Heart right ventricle (tissue), 16 donors: ENCODE measurements at regions not wholly inside any gene's neighbourhood (a gene's known extent, or its start where the extent isn't known, plus 50 kb on each side); places are given as distances from the start of the nearest gene placed in this dataset.

Experiments
- ATAC-seq, 8 donors: fragments of 200-7000 bp; cut with Tn5 transposase; one replicate each; pipeline ENCODE4 v1.9.1; 2020; ENCODE audit warnings: mild to moderate bottlenecking in 8 of 8, moderate library complexity in 8 of 8, moderate number of reproducible peaks in 1 of 8
- DNase-seq, 2 donors: peaks; one replicate each; pipeline ENCODE4 v3.0.0-alpha.2; 2020
- H3K27ac ChIP-seq, 10 donors: fragments of 200-600 bp; sonication (generic) in 2 of 10; one replicate each; pipeline versions ENCODE4 v1.5.0 to v1.8.0; 2020 to 2022; ENCODE audit warnings: mild to moderate bottlenecking in 3 of 10
- H3K27me3 ChIP-seq, 7 donors: fragments of 200-600 bp; one replicate each; pipeline ENCODE4 v1.8.0; 2021 to 2022; ENCODE audit warnings: mild to moderate bottlenecking in 2 of 7
- H3K36me3 ChIP-seq, 9 donors: fragments of 200-600 bp; sonication (generic) in 1 of 9; one replicate each; pipeline versions ENCODE4 v1.5.0 to v1.8.0; 2020 to 2022; ENCODE audit warnings: mild to moderate bottlenecking in 2 of 9
- H3K4me1 ChIP-seq, 9 donors: fragments of 200-600 bp; sonication (generic) in 1 of 9; one replicate each; pipeline versions ENCODE4 v1.5.0 to v1.8.0; 2020 to 2022; ENCODE audit warnings: mild to moderate bottlenecking in 4 of 9
- H3K4me3 ChIP-seq, 10 donors: fragments of 200-600 bp; sonication (generic) in 2 of 10; one replicate each; pipeline versions ENCODE4 v1.5.0 to v1.8.0; 2020 to 2022; ENCODE audit warnings: mild to moderate bottlenecking in 7 of 10, moderate library complexity in 2 of 10
- H3K9me3 ChIP-seq, 11 donors: fragments of 200-600 bp in 10 of 11; sonication (generic) in 2 of 11; one replicate each; pipeline versions ENCODE4 v1.5.0 to v1.8.0; 2013 to 2022; ENCODE audit warnings: mild to moderate bottlenecking in 2 of 11, control low read depth in 1 of 11, moderate library complexity in 1 of 11
- WGBS, 2 donors: extraction: QIAGEN DNeasy Blood & Tissue Kit; methylation state at CpG; one replicate each; pipeline ENCODE4 v1.1.7; 2013; ENCODE audit warnings: inconsistent platforms in 1 of 2; 5-methylcytosine and 5-hydroxymethylcytosine counted together
- intact Hi-C, 10 donors: fragments of 100-400 bp; cut with DNase I; formaldehyde crosslinking; loops; one replicate each; pipeline versions ENCODE4 v1.11.1 to v1.14.2; 2022
- TF ChIP-seq, protein P1 (sequence below), 9 donors: fragments of 200-600 bp; sonication (generic) in 2 of 9; IDR thresholded peaks; one replicate each; pipeline versions ENCODE4 v1.5.0 to v1.8.0; 2021 to 2022; ENCODE audit warnings: antibody characterized with exemption in 9 of 9, mild to moderate bottlenecking in 5 of 9, moderate library complexity in 1 of 9
- donor health status: Arrhythmogenic right ventricular cardiomyopathy.
- donor health status: ischemic (EF 13 %, LVEDD 7.1; RV severe dilation, severe dysfunction).
- donor health status: healthy with polysubstance abuse.
- donor health status: DM: no; HTN: yes; CAD: no.
- donor health status: DM: no; HTN: no; CAD: no.
- donor health status: ischemic (EF 25% LVEDD 6.9; RV normal size, moderate dysfunction).
- donor health status: ischemic (EF 25% LVEDD 5.7; RV mildly dilated, moderate dysfunction).
- donor health status: healthy.
- donor health status: DM: yes; HTN: yes; CAD: no.
- donor health status: Ischemic cardiomyopathy.
- donor health status: ischemic (EF 35%, LVEDD 5.7; RV mildly dilated, moderate dysfunction).
- donor health status: nonischemic (EF 11% LVEDD 7.7; RV severe dilation, severe dysfunction).
- donor health status: DM: yes; HTN: yes; CAD: no.
- donor health status: PGD.
- donor health status: ischemic (EF 29% LVEDD 5.4; RV normal size, mild dysfunction).
- donor health status: nonischemic (EF 23%, LVEDD 6.1; RV moderate dilation, normal function).

GRCh38 chr3:72297481-72297880, 512.5 kb upstream of the PROK2 start:
- no peaks in the 10 kb centered on the region for H3K36me3 ChIP-seq
- no peak overlapping the region for H3K27ac ChIP-seq
- no peak for ATAC-seq
- no peak for DNase-seq
- no peaks in the 10 kb centered on the region for H3K27me3 ChIP-seq
- H3K9me3 ChIP-seq, result no peaks in the 10 kb centered on the region
- intact Hi-C loops, result no loop called here
- H3K4me3 ChIP-seq, result no peak overlapping the region
- 95 to 100% methylated on average over 1 of the region's 1 CpG for WGBS, 2 donors
- H3K4me1 ChIP-seq, result peaks cover 4 to 21% (median 15%) of the 10 kb centered on the region in 9 donors
- TF ChIP-seq, protein P1, sequence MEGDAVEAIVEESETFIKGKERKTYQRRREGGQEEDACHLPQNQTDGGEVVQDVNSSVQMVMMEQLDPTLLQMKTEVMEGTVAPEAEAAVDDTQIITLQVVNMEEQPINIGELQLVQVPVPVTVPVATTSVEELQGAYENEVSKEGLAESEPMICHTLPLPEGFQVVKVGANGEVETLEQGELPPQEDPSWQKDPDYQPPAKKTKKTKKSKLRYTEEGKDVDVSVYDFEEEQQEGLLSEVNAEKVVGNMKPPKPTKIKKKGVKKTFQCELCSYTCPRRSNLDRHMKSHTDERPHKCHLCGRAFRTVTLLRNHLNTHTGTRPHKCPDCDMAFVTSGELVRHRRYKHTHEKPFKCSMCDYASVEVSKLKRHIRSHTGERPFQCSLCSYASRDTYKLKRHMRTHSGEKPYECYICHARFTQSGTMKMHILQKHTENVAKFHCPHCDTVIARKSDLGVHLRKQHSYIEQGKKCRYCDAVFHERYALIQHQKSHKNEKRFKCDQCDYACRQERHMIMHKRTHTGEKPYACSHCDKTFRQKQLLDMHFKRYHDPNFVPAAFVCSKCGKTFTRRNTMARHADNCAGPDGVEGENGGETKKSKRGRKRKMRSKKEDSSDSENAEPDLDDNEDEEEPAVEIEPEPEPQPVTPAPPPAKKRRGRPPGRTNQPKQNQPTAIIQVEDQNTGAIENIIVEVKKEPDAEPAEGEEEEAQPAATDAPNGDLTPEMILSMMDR (IDR thresholded peaks at IDR 0.05), result no peak

DNA sequence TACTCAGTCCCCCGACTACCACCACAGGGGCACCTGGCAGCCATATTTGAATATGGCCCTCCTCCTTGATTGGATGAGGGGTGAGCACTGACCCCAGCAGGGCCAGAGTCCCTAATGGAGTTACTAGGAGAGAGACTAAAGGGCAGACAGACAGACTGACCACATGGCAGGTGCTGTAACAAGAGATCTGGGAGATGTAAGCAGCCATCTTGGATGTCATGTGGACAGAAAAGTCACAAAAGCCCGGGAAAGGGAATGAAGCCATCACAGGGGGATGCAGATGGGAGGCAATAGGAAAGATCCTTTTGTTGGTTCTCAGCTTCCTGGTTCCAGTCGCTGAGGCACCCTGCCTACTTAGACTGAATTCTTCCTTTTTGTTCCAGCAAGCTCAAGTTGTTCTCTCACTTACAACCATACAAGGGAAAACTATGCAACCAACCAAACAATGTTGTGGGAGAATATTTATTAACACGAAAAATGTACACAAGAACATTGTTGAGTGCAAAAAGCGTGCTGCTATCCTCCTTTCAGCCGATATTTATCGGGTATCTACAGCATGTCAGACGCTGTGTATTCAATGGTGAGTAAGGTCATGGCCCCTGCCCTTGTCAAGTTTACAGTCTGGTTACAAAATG, 511.6 kb upstream of the PROK2 start:
- Histone ChIP-seq H3K27me3 (no peaks in the 10 kb centered on the region), H3K36me3 (no peaks in the 10 kb centered on the region), H3K4me3 (no peak overlapping the region), H3K9me3 (no peaks in the 10 kb centered on the region), H3K27ac (no peak overlapping the region), H3K4me1 (peaks cover 4 to 21% (median 15%) of the 10 kb centered on the region in 9 donors)
- 87 to 96% methylated on average over 8 of the region's 8 CpGs for WGBS, 2 donors
- ATAC-seq (no peak), DNase-seq (no peak)
- TF ChIP-seq, protein P1 (IDR thresholded peaks at IDR 0.05), result no peak
- intact Hi-C loops, result no loop called here

- no peaks in the 10 kb centered on the region for H3K36me3 ChIP-seq
- DNase-seq (no peak), ATAC-seq (no peak)
- H3K27me3 ChIP-seq, result no peaks in the 10 kb centered on the region
- peaks cover 4 to 21% (median 15%) of the 10 kb centered on the region in 9 donors for H3K4me1 ChIP-seq
- H3K4me3 ChIP-seq, result no peak overlapping the region
- H3K27ac ChIP-seq, result no peak overlapping the region
- 94 to 96% methylated on average over 7 of the region's 7 CpGs for WGBS, 2 donors
- H3K9me3 ChIP-seq, result no peaks in the 10 kb centered on the region
- intact Hi-C loops, result no loop called here
- TF ChIP-seq, protein P1 (IDR thresholded peaks at IDR 0.05), result no peak
Measured at GRCh38 chr3:72295962-72296450, 511.1 kb upstream of the PROK2 start.

GRCh38 chr3:72295276-72295961, 510.5 kb upstream of the PROK2 start:
- intact Hi-C loops, result no loop called here
- DNase-seq (no peak), ATAC-seq (no peak)
- TF ChIP-seq, protein P1 (IDR thresholded peaks at IDR 0.05), result no peak
- Histone ChIP-seq H3K4me1 (peaks cover 4 to 21% (median 15%) of the 10 kb centered on the region in 9 donors), H3K27ac (no peak overlapping the region), H3K36me3 (no peaks in the 10 kb centered on the region), H3K9me3 (no peaks in the 10 kb centered on the region), H3K4me3 (no peak overlapping the region), H3K27me3 (no peaks in the 10 kb centered on the region)
- WGBS, 2 donors, result 84 to 94% methylated on average over 7 of the region's 7 CpGs
